Activated CD8-positive, alpha-beta T cell treated with anti-CD3 and anti-CD28 coated beads, Interleukin-2, amount 10 ng/mL, durations not matched to agents 7 days and 5 days (primary cell): ENCODE measurements at regions not wholly inside any gene's neighbourhood (a gene's known extent, or its start where the extent isn't known, plus 50 kb on each side); places are given as distances from the start of the nearest gene placed in this dataset.
"Not testable (repeated sequence)": the region's sequence is repeated elsewhere in the genome, so short reads cannot be mapped to it uniquely, and the experiment has no call there.

Experiments
- ATAC-seq: fragments of 150-1000 bp; cut with Tn5 transposase; one replicate; pipeline ENCODE4 v1.10.0; 2021; ENCODE audit warnings: moderate library complexity
- CTCF ChIA-PET: fragments of 350-600 bp; sonication (Branson Sonifier 250); formaldehyde crosslinking; loops from one replicate; lab custom pipeline; 2021; ENCODE audit warnings: antibody characterized with exemption; lab: Charles Lee
- POLR2A ChIA-PET: fragments of 350-600 bp; sonication (Branson Sonifier 250); formaldehyde crosslinking; loops from one replicate; lab custom pipeline; 2021; ENCODE audit warnings: antibody characterized with exemption; lab: Charles Lee
- DNase-seq: peaks from one replicate; pipeline ENCODE4 v3.0.0-alpha.2; 2020
- H3K27ac Mint-ChIP-seq: one replicate; pipeline ENCODE4 v1.8.0; 2021; ENCODE audit warnings: mild to moderate bottlenecking, mixed read lengths
- H3K27me3 Mint-ChIP-seq: one replicate; pipeline ENCODE4 v1.8.0; 2021; ENCODE audit warnings: low read depth, mixed read lengths
- H3K36me3 Mint-ChIP-seq: one replicate; pipeline ENCODE4 v1.8.0; 2021; ENCODE audit warnings: low read depth, mixed read lengths
- H3K4me1 Mint-ChIP-seq: one replicate; pipeline ENCODE4 v1.8.0; 2021; ENCODE audit warnings: low read depth, mixed read lengths
- H3K4me3 Mint-ChIP-seq: one replicate; pipeline ENCODE4 v1.8.0; 2021; ENCODE audit warnings: mild to moderate bottlenecking, mixed read lengths
- H3K9me3 Mint-ChIP-seq: one replicate; pipeline ENCODE4 v1.8.0; 2022; ENCODE audit warnings: mixed read lengths; ENCODE audit not compliant: insufficient read depth

GRCh38 chr2:163016882-163017281 lies 178.3 kb upstream of the KCNH7 start:
- POLR2A ChIA-PET, H3K36me3 Mint-ChIP-seq, H3K27me3 Mint-ChIP-seq, H3K4me1 Mint-ChIP-seq, ATAC-seq, H3K27ac Mint-ChIP-seq, DNase-seq, H3K9me3 Mint-ChIP-seq, CTCF ChIA-PET, H3K4me3 Mint-ChIP-seq: not testable (repeated sequence)

GRCh38 chr2:163011000-163011399 lies 172.4 kb upstream of the KCNH7 start:
- no peak for DNase-seq
- no peak overlapping the region for H3K4me3 Mint-ChIP-seq
- H3K36me3 Mint-ChIP-seq, result no peaks in the 10 kb centered on the region
- ChIA-PET POLR2A (no interaction called here), CTCF (no interaction called here)
- no peak overlapping the region for H3K27ac Mint-ChIP-seq
- no peaks in the 10 kb centered on the region for H3K4me1 Mint-ChIP-seq
- no peaks in the 10 kb centered on the region for H3K27me3 Mint-ChIP-seq
- ATAC-seq, result no peak
- no peaks in the 10 kb centered on the region for H3K9me3 Mint-ChIP-seq

GRCh38 chr2:163008642-163009041 lies 170.1 kb upstream of the KCNH7 start:
- DNase-seq (no peak), ATAC-seq (no peak)
- Mint-ChIP-seq H3K9me3 (no peaks in the 10 kb centered on the region), H3K36me3 (no peaks in the 10 kb centered on the region), H3K4me1 (no peaks in the 10 kb centered on the region), H3K27ac (no peak overlapping the region), H3K4me3 (no peak overlapping the region), H3K27me3 (no peaks in the 10 kb centered on the region)
- CTCF ChIA-PET, result no interaction called here
- POLR2A ChIA-PET, result no interaction called here

GRCh38 chr2:162994718-162995117 lies 156.2 kb upstream of the KCNH7 start:
- no peaks in the 10 kb centered on the region for H3K36me3 Mint-ChIP-seq
- no peaks in the 10 kb centered on the region for H3K9me3 Mint-ChIP-seq
- CTCF ChIA-PET, result no interaction called here
- ATAC-seq (no peak), DNase-seq (no peak)
- no peaks in the 10 kb centered on the region for H3K27me3 Mint-ChIP-seq
- no peak overlapping the region for H3K27ac Mint-ChIP-seq
- POLR2A ChIA-PET, result no interaction called here
- H3K4me1 Mint-ChIP-seq, result no peaks in the 10 kb centered on the region
- no peak overlapping the region for H3K4me3 Mint-ChIP-seq

GRCh38 chr2:162992828-162993227 lies 154.3 kb upstream of the KCNH7 start:
- H3K27ac Mint-ChIP-seq, result no peak overlapping the region
- H3K9me3 Mint-ChIP-seq, result peaks cover 3% of the 10 kb centered on the region
- H3K36me3 Mint-ChIP-seq, result no peaks in the 10 kb centered on the region
- DNase-seq (no peak), ATAC-seq (no peak)
- ChIA-PET CTCF (no interaction called here), POLR2A (no interaction called here)
- no peaks in the 10 kb centered on the region for H3K27me3 Mint-ChIP-seq
- H3K4me1 Mint-ChIP-seq, result no peaks in the 10 kb centered on the region
- H3K4me3 Mint-ChIP-seq, result no peak overlapping the region

GRCh38 chr2:162989507-162989906 lies 150.9 kb upstream of the KCNH7 start:
- no peak overlapping the region for H3K27ac Mint-ChIP-seq
- ATAC-seq, result no peak
- DNase-seq, result no peak
- H3K27me3 Mint-ChIP-seq, result no peaks in the 10 kb centered on the region
- no peak overlapping the region for H3K4me3 Mint-ChIP-seq
- CTCF ChIA-PET, result no interaction called here
- H3K9me3 Mint-ChIP-seq, result peaks cover 8% of the 10 kb centered on the region
- H3K4me1 Mint-ChIP-seq, result no peaks in the 10 kb centered on the region
- no peaks in the 10 kb centered on the region for H3K36me3 Mint-ChIP-seq
- POLR2A ChIA-PET, result no interaction called here

GRCh38 chr2:162974771-162975170 lies 136.2 kb upstream of the KCNH7 start:
- DNase-seq, result no peak
- ATAC-seq, result no peak
- Mint-ChIP-seq H3K4me3 (no peak overlapping the region), H3K27ac (no peak overlapping the region), H3K27me3 (no peaks in the 10 kb centered on the region), H3K9me3 (no peaks in the 10 kb centered on the region), H3K4me1 (no peaks in the 10 kb centered on the region), H3K36me3 (no peaks in the 10 kb centered on the region)
- POLR2A ChIA-PET, result no interaction called here
- CTCF ChIA-PET, result no interaction called here

GRCh38 chr2:162972383-162972782 lies 133.8 kb upstream of the KCNH7 start:
- POLR2A ChIA-PET, result no interaction called here
- DNase-seq (no peak), ATAC-seq (no peak)
- Mint-ChIP-seq H3K4me3 (no peak overlapping the region), H3K9me3 (no peaks in the 10 kb centered on the region), H3K4me1 (no peaks in the 10 kb centered on the region), H3K27ac (no peak overlapping the region), H3K36me3 (no peaks in the 10 kb centered on the region), H3K27me3 (no peaks in the 10 kb centered on the region)
- CTCF ChIA-PET, result no interaction called here

- H3K4me1 Mint-ChIP-seq, result no peaks in the 10 kb centered on the region
- H3K4me3 Mint-ChIP-seq, result no peak overlapping the region
- H3K36me3 Mint-ChIP-seq, result no peaks in the 10 kb centered on the region
- no peak for DNase-seq
- POLR2A ChIA-PET, result no interaction called here
- no peak overlapping the region for H3K27ac Mint-ChIP-seq
- H3K27me3 Mint-ChIP-seq, result no peaks in the 10 kb centered on the region
- no peaks in the 10 kb centered on the region for H3K9me3 Mint-ChIP-seq
- CTCF ChIA-PET, result no interaction called here
- no peak for ATAC-seq
Measured at GRCh38 chr2:162968306-162968705, 129.7 kb upstream of the KCNH7 start.

- Mint-ChIP-seq H3K27me3 (no peaks in the 10 kb centered on the region), H3K36me3 (no peaks in the 10 kb centered on the region), H3K9me3 (no peaks in the 10 kb centered on the region), H3K27ac (no peak overlapping the region), H3K4me3 (no peak overlapping the region), H3K4me1 (no peaks in the 10 kb centered on the region)
- ChIA-PET POLR2A (no interaction called here), CTCF (no interaction called here)
- no peak for DNase-seq
- ATAC-seq, result no peak
Measured at GRCh38 chr2:162967811-162968210, 129.2 kb upstream of the KCNH7 start.

- no peak for ATAC-seq
- ChIA-PET CTCF (no interaction called here), POLR2A (no interaction called here)
- DNase-seq, result no peak
- H3K27ac Mint-ChIP-seq, result no peak overlapping the region
- H3K4me3 Mint-ChIP-seq, result no peak overlapping the region
- no peaks in the 10 kb centered on the region for H3K9me3 Mint-ChIP-seq
- H3K27me3 Mint-ChIP-seq, result no peaks in the 10 kb centered on the region
- H3K36me3 Mint-ChIP-seq, result no peaks in the 10 kb centered on the region
- H3K4me1 Mint-ChIP-seq, result no peaks in the 10 kb centered on the region
Measured at GRCh38 chr2:162967147-162967546, 128.6 kb upstream of the KCNH7 start.

GRCh38 chr2:162965191-162965590 lies 126.6 kb upstream of the KCNH7 start:
- ATAC-seq (no peak), DNase-seq (no peak)
- Mint-ChIP-seq H3K36me3 (no peaks in the 10 kb centered on the region), H3K4me3 (no peak overlapping the region), H3K27ac (no peak overlapping the region), H3K9me3 (no peaks in the 10 kb centered on the region), H3K4me1 (no peaks in the 10 kb centered on the region), H3K27me3 (no peaks in the 10 kb centered on the region)
- POLR2A ChIA-PET, result no interaction called here
- CTCF ChIA-PET, result no interaction called here

GRCh38 chr2:162964513-162964912 lies 125.9 kb upstream of the KCNH7 start:
- Mint-ChIP-seq H3K36me3 (no peaks in the 10 kb centered on the region), H3K27ac (no peak overlapping the region), H3K9me3 (no peaks in the 10 kb centered on the region), H3K4me1 (no peaks in the 10 kb centered on the region), H3K4me3 (no peak overlapping the region), H3K27me3 (no peaks in the 10 kb centered on the region)
- no peak for DNase-seq
- ChIA-PET POLR2A (no interaction called here), CTCF (no interaction called here)
- no peak for ATAC-seq
